ENCODE measurements at regions not wholly inside any gene's neighbourhood (a gene's known extent, or its start where the extent isn't known, plus 50 kb on each side); places are given as distances from the start of the nearest gene placed in this dataset.

- 62 to 85% methylated on average over 2 to 3 of the region's 3 CpGs for WGBS, 2 donors (ENCODE audit: low coverage in 1 of 2)
- H3K36me3 ChIP-seq: no peaks in the 10 kb centered on the region
- no peak for TF ChIP-seq POLR2AphosphoS5 (IDR thresholded peaks at IDR 0.05)
- TF ChIP-seq CTCF (IDR thresholded peaks at IDR 0.05): no peak
- no peak for TF ChIP-seq POLR2A (IDR thresholded peaks at IDR 0.05)
- TF ChIP-seq EP300 (IDR thresholded peaks at IDR 0.05): no peak
These were observed 314.0 kb downstream of the LMO4 start for GRCh38 chr1:87642581-87643221.

GRCh38 chr1:87644033-87644578 is 315.4 kb downstream of the LMO4 start:
- Histone ChIP-seq H3K27ac (peak overlapping the region in 2 of 4 donors; percentile 52 to 59), H3K36me3 (no peaks in the 10 kb centered on the region), H3K9me3 (no peaks in the 10 kb centered on the region), H3K4me3 (no peak overlapping the region), H3K4me1 (peaks cover 0 to 23% (median 5%) of the 10 kb centered on the region in 3 donors), H3K27me3 (no peaks in the 10 kb centered on the region)
- TF ChIP-seq POLR2A (IDR thresholded peaks at IDR 0.05) (no peak), CTCF (IDR thresholded peaks at IDR 0.05) (no peak), POLR2AphosphoS5 (IDR thresholded peaks at IDR 0.05) (no peak), EP300 (IDR thresholded peaks at IDR 0.05) (no peak)
- ATAC-seq: no peak

More at GRCh38 chr1:87642581-87643221, 314.0 kb downstream of the LMO4 start:
- H3K27ac ChIP-seq: no peak overlapping the region
- no peaks in the 10 kb centered on the region for H3K27me3 ChIP-seq
- no peak overlapping the region for H3K4me3 ChIP-seq
- no peak for ATAC-seq
- H3K4me1 ChIP-seq: peaks cover 0 to 28% (median 5%) of the 10 kb centered on the region in 3 donors
- H3K9me3 ChIP-seq: no peaks in the 10 kb centered on the region

- ATAC-seq: no peak
- Histone ChIP-seq H3K4me3 (no peak overlapping the region), H3K27ac (peak overlapping the region in 3 of 4 donors; percentile 17 to 56 (median 52)), H3K9me3 (no peaks in the 10 kb centered on the region), H3K27me3 (no peaks in the 10 kb centered on the region), H3K4me1 (peaks cover 0 to 23% (median 5%) of the 10 kb centered on the region in 3 donors), H3K36me3 (no peaks in the 10 kb centered on the region)
- TF ChIP-seq POLR2AphosphoS5 (IDR thresholded peaks at IDR 0.05): peak; percentile 45
- TF ChIP-seq EP300 (IDR thresholded peaks at IDR 0.05): no peak
- WGBS, 2 donors (ENCODE audit: low coverage in 1 of 2): 27 to 54% methylated on average over 7 of the region's 7 CpGs
These were observed 316.0 kb downstream of the LMO4 start for GRCh38 chr1:87644579-87645190.

- no peaks in the 10 kb centered on the region for H3K27me3 ChIP-seq
- 92% methylated on average over 6 of the region's 6 CpGs for WGBS, 2 donors (ENCODE audit: low coverage in 1 of 2)
- no peaks in the 10 kb centered on the region for H3K9me3 ChIP-seq
- no peak for ATAC-seq
- TF ChIP-seq CTCF (IDR thresholded peaks at IDR 0.05): no peak
- TF ChIP-seq POLR2A (IDR thresholded peaks at IDR 0.05): no peak
- no peak for TF ChIP-seq EP300 (IDR thresholded peaks at IDR 0.05)
- no peak for TF ChIP-seq POLR2AphosphoS5 (IDR thresholded peaks at IDR 0.05)
- no peak overlapping the region for H3K4me3 ChIP-seq
- H3K36me3 ChIP-seq: no peaks in the 10 kb centered on the region
- peaks cover 0 to 23% (median 5%) of the 10 kb centered on the region in 3 donors for H3K4me1 ChIP-seq
- H3K27ac ChIP-seq: no peak overlapping the region
These were observed 318.9 kb downstream of the LMO4 start for GRCh38 chr1:87647430-87648177.

GRCh38 chr1:87648323-87649119 is 319.8 kb downstream of the LMO4 start:
- 88 to 94% methylated on average over 2 to 4 of the region's 4 CpGs for WGBS, 2 donors (ENCODE audit: low coverage in 1 of 2)

More at GRCh38 chr1:87648323-87649119, 319.8 kb downstream of the LMO4 start:
- Histone ChIP-seq H3K9me3 (no peaks in the 10 kb centered on the region), H3K27ac (no peak overlapping the region), H3K4me3 (no peak overlapping the region), H3K4me1 (peaks cover 0 to 18% (median 5%) of the 10 kb centered on the region in 3 donors), H3K36me3 (no peaks in the 10 kb centered on the region), H3K27me3 (no peaks in the 10 kb centered on the region)
- no peak for ATAC-seq
- TF ChIP-seq CTCF (IDR thresholded peaks at IDR 0.05) (no peak), POLR2AphosphoS5 (IDR thresholded peaks at IDR 0.05) (no peak), POLR2A (IDR thresholded peaks at IDR 0.05) (no peak), EP300 (IDR thresholded peaks at IDR 0.05) (no peak)
